Tibial nerve (tissue), 4 donors: ENCODE measurements at regions not wholly inside any gene's neighbourhood (a gene's known extent, or its start where the extent isn't known, plus 50 kb on each side); places are given as distances from the start of the nearest gene placed in this dataset.

Experiments used
- DNase-seq, 2 donors: peaks; one replicate each; pipeline ENCODE4 v3.0.0-alpha.2; 2019; ENCODE audit warnings: low spot score in 2 of 2
- H3K27ac ChIP-seq, 4 donors: fragments of 200-600 bp; sonication (generic) in 3 of 4; one replicate each; pipeline ENCODE4 v1.5.1; 2017 to 2019; ENCODE audit warnings: mild to moderate bottlenecking in 1 of 4
- H3K27me3 ChIP-seq, 2 donors: fragments of 200-600 bp; sonication (generic) in 1 of 2; one replicate each; pipeline versions ENCODE4 v1.5.1 to v1.6.0; 2017 to 2019
- H3K36me3 ChIP-seq, 3 donors: fragments of 200-600 bp; sonication (generic); one replicate each; pipeline ENCODE4 v1.5.1; 2018 to 2019
- H3K4me1 ChIP-seq, 4 donors: fragments of 200-600 bp; sonication (generic) in 3 of 4; one replicate each; pipeline ENCODE4 v1.5.1; 2017 to 2019
- H3K4me3 ChIP-seq, 4 donors: fragments of 200-600 bp; sonication (generic) in 3 of 4; one replicate each; pipeline ENCODE4 v1.5.1; 2017 to 2019; ENCODE audit warnings: mild to moderate bottlenecking in 1 of 4, moderate library complexity in 1 of 4
- H3K9me3 ChIP-seq, 4 donors: fragments of 200-600 bp; sonication (generic) in 3 of 4; one replicate each; pipeline ENCODE4 v1.5.1; 2017 to 2019
- EP300 ChIP-seq, 2 donors: sonication (generic); formaldehyde crosslinking; IDR thresholded peaks; one replicate each; pipeline ENCODE4 v1.6.1; 2017; ENCODE audit warnings: antibody characterized with exemption in 2 of 2, mild to moderate bottlenecking in 1 of 2
- POLR2A ChIP-seq, 2 donors: fragments of 450-650 bp; IDR thresholded peaks; one replicate each; pipeline ENCODE4 v1.6.1; 2017; ENCODE audit warnings: antibody characterized with exemption in 2 of 2, mild to moderate bottlenecking in 2 of 2, moderate library complexity in 2 of 2
- WGBS, 2 donors: methylation state at CpG; one replicate each; pipeline ENCODE4 v1.1.5; 2018; 5-methylcytosine and 5-hydroxymethylcytosine counted together
- TF ChIP-seq, protein P1 (sequence below), 5 experiments: fragments of 200-600 bp in 3 of 5; fragments of 450-650 bp in 2 of 5; sonication (generic) in 3 of 5; IDR thresholded peaks; one replicate each; pipeline ENCODE4 v1.5.1; 2016 to 2019; ENCODE audit warnings: antibody characterized with exemption in 5 of 5, mild to moderate bottlenecking in 3 of 5, moderate library complexity in 2 of 5

DNA sequence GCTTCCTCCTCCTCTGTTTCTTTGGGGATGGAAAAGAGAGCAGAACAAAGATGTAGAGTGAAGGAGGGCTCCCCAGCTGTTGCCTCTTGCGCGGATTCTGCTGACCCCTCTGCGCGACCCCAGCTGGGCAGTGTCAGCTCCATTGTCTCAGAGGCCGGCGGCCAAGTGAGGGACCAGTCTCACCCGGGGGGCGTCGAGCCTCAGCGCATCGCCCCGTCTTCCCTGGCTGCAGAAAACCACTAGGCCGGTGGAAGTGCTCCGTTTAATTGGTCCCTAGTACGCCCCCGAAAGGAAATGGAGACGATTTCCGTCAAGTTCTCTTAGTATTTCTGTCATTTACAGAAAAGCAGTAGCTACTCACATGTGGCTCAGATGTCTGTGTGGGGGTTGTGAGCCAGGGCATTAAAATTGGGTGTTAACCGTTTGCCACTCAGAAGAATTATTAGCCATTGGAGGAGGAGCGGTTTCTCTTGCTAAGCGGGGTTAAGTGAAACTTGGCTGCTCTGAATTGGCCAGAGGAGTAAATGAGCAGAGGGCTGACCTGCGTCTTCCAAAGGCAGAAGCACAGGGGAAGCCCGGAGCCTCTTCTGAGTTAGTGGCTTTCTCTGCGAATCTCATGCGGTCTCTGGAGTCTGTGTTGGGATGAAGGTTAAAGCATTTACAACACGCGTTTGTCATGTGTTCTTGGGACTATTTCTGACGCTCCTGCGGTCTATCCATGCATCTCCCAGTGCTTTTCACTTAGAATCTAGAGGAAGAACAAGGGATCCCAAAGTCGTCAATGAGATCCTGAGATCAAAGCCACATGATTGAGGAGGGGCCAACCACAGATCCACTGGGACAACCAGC is 132.8 kb upstream of the MYO16 start:
- TF ChIP-seq, protein P1, sequence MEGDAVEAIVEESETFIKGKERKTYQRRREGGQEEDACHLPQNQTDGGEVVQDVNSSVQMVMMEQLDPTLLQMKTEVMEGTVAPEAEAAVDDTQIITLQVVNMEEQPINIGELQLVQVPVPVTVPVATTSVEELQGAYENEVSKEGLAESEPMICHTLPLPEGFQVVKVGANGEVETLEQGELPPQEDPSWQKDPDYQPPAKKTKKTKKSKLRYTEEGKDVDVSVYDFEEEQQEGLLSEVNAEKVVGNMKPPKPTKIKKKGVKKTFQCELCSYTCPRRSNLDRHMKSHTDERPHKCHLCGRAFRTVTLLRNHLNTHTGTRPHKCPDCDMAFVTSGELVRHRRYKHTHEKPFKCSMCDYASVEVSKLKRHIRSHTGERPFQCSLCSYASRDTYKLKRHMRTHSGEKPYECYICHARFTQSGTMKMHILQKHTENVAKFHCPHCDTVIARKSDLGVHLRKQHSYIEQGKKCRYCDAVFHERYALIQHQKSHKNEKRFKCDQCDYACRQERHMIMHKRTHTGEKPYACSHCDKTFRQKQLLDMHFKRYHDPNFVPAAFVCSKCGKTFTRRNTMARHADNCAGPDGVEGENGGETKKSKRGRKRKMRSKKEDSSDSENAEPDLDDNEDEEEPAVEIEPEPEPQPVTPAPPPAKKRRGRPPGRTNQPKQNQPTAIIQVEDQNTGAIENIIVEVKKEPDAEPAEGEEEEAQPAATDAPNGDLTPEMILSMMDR (IDR thresholded peaks at IDR 0.05) = no peak
- no peak for TF ChIP-seq POLR2A (IDR thresholded peaks at IDR 0.05)
- no peak for TF ChIP-seq EP300 (IDR thresholded peaks at IDR 0.05)
- no peak for DNase-seq
- peak overlapping the region; percentile 7 to 46 (median 19) for H3K4me3 ChIP-seq
- 6 to 7% methylated on average over 28 to 30 of the region's 30 CpGs for WGBS, 2 donors
- peaks cover 0 to 20% (median 3%) of the 10 kb centered on the region in 4 donors for H3K4me1 ChIP-seq
- no peaks in the 10 kb centered on the region for H3K36me3 ChIP-seq
- no peaks in the 10 kb centered on the region for H3K9me3 ChIP-seq
- no peak overlapping the region for H3K27ac ChIP-seq
- H3K27me3 ChIP-seq = peaks cover 0 to 30% of the 10 kb centered on the region in 2 donors

DNA sequence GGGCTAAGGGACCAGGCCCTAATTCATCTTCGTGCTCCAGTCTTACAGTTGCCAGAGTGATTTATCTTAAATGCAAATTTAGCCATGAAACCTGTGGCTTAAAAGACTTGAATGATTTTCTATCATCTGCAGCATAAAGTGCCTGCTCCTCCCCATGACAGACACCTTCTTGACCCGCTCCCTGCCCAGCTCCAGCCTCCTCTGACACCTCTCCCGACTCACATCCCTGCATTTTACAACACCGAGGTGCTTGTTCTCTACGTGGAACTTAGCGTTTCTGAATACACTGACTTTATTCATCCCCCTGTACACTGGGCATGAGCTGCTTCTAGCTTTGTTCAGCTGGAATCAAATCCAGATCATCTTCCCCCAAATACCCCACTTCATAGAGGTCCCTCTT is 128.7 kb upstream of the MYO16 start:
- TF ChIP-seq EP300 (IDR thresholded peaks at IDR 0.05) (no peak), POLR2A (IDR thresholded peaks at IDR 0.05) (no peak)
- TF ChIP-seq, protein P1 (IDR thresholded peaks at IDR 0.05) = no peak
- Histone ChIP-seq H3K27me3 (peaks cover 0 to 15% of the 10 kb centered on the region in 2 donors), H3K36me3 (no peaks in the 10 kb centered on the region), H3K4me3 (no peak overlapping the region), H3K27ac (no peak overlapping the region), H3K4me1 (peaks cover 0 to 11% (median 3%) of the 10 kb centered on the region in 4 donors), H3K9me3 (no peaks in the 10 kb centered on the region)
- DNase-seq = no peak
- 43 to 46% methylated on average over 6 of the region's 6 CpGs for WGBS, 2 donors

DNA sequence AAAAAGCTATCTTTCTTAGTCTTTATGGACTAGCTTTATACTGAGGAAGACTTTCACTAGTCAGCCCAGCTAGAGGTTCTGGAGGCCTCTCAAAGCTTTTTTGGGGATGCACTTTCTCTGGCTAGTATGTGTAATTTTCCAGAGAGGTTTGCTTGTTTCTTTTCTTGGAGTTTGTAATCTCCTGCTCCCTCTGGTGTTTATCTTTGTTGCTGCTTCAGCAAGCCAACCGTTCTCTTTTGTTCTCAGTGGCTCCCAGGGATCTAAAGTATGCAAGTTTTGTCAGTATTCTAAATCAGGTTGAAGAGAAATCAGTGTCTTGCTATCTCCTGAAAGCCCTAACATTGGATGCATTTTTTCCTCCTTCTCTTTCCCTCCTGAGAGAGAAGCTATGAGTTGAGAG is 121.1 kb upstream of the MYO16 start:
- Histone ChIP-seq H3K4me3 (no peak overlapping the region), H3K36me3 (no peaks in the 10 kb centered on the region), H3K4me1 (no peaks in the 10 kb centered on the region), H3K9me3 (peaks cover 0 to 6% (median 0%) of the 10 kb centered on the region in 4 donors), H3K27ac (no peak overlapping the region), H3K27me3 (no peaks in the 10 kb centered on the region)
- TF ChIP-seq EP300 (IDR thresholded peaks at IDR 0.05) = no peak
- TF ChIP-seq, protein P1 (IDR thresholded peaks at IDR 0.05) = peak in 4 of 5 experiments; percentile 12 to 30 (median 22)
- TF ChIP-seq POLR2A (IDR thresholded peaks at IDR 0.05) = no peak
- no peak for DNase-seq
- 0 to 3% methylated on average over 1 of the region's 1 CpG for WGBS, 2 donors

DNA sequence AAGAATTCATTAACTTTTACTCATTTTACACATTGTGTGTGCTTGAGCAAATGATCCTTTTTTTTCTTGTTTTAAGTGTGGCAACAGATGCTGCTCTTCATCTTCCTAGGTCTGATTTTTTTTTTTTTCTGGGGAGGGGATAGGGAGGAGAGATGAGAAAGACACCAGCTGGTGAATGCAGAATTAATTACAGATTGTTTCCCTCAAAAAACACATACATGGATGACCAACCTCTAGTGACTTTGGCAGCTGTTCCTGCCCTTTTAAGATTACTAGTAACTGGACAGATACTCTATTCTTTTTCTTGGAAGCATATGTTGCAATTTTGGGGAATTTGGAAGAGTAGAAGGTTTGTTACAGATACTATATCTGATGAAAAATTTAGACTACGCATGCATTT is 103.6 kb upstream of the MYO16 start:
- H3K27me3 ChIP-seq = no peaks in the 10 kb centered on the region
- H3K36me3 ChIP-seq = no peaks in the 10 kb centered on the region
- no peaks in the 10 kb centered on the region for H3K9me3 ChIP-seq
- H3K4me3 ChIP-seq = no peak overlapping the region
- H3K4me1 ChIP-seq = no peaks in the 10 kb centered on the region
- no peak overlapping the region for H3K27ac ChIP-seq
- WGBS, 2 donors = 96 to 98% methylated on average over 1 of the region's 1 CpG
- TF ChIP-seq EP300 (IDR thresholded peaks at IDR 0.05) (no peak), POLR2A (IDR thresholded peaks at IDR 0.05) (no peak)
- TF ChIP-seq, protein P1 (IDR thresholded peaks at IDR 0.05) = no peak
- no peak for DNase-seq

DNA sequence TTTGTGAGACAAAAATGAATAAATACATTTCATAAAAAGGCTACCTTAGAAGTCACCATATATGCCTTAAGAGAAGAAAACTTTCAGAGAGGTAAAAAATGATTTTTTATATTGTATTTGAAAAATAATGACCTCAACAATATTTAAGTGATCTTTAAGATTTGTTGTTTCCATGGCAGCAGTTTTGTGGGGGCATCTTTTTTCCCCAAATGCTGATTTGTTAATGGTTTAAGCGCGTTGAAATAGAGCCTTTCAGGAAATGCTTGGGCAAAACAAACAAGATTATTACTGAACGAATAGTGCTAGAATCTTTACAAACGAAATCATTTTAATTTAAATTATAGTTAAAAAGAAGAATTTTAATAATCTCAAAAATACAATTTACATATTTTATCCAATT is 103.1 kb upstream of the MYO16 start:
- TF ChIP-seq EP300 (IDR thresholded peaks at IDR 0.05) = no peak
- TF ChIP-seq, protein P1 (IDR thresholded peaks at IDR 0.05) = no peak
- Histone ChIP-seq H3K36me3 (no peaks in the 10 kb centered on the region), H3K9me3 (no peaks in the 10 kb centered on the region), H3K27me3 (no peaks in the 10 kb centered on the region), H3K4me3 (no peak overlapping the region), H3K27ac (no peak overlapping the region), H3K4me1 (no peaks in the 10 kb centered on the region)
- 87% methylated on average over 4 of the region's 4 CpGs for WGBS, 2 donors
- no peak for DNase-seq
